ENCODE measurements at regions not wholly inside any gene's neighbourhood (a gene's known extent, or its start where the extent isn't known, plus 50 kb on each side); places are given as distances from the start of the nearest gene placed in this dataset.
A peak's percentile ranks its signal among the peaks of the same experiment; 100 is the strongest.
"Not testable (repeated sequence)": the region's sequence is repeated elsewhere in the genome, so short reads cannot be mapped to it uniquely, and the experiment has no call there.

- DNase-seq = no peak
These were observed 294.5 kb upstream of the RGS17 start for GRCh38 chr6:153425536-153425935.

- no peak for DNase-seq
These were observed 293.8 kb upstream of the RGS17 start for GRCh38 chr6:153424719-153425400.

DNA sequence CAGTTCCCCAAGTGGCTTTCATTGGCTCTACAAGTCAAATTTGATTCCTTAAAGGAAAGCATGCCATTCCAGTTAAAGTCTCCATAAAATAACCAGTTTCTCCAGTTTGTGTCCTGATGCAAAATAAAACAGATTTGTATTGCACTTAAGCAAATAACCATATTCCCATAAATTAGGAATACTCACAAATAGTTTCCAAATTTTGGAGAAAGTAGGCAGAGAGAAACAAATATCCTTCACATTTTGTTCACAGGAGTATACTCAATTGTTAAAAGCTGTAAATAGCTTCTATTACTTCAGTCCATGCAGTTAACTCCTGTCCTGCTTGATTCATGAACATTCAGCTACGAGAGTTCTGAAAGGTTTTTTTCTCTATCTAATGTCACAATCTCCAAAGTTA lies 281.4 kb upstream of the RGS17 start:
- DNase-seq = no peak

- DNase-seq = no peak
These were observed 280.1 kb upstream of the RGS17 start for GRCh38 chr6:153411070-153411648.

- no peak for DNase-seq
These were observed 274.8 kb upstream of the RGS17 start for GRCh38 chr6:153405931-153406330.

DNA sequence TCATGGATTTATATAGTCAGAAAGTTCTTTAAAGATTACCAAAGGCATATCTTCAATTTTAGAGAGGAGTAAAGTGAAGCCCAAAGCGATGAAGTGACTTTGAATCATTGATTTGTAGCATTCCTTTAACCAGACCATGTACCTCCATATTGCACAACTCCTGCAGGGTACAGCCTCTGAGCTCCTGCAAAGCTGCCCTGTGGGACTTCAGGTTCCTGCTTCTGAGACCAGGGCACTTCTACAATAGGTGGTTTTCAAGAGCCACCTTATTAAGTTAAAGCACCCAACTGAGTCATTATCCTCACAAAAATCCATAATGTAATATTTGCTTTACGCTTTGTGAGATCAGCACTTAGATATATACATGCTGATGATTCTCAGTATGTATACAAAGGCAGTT lies 270.7 kb upstream of the RGS17 start:
- no peak for DNase-seq

DNA sequence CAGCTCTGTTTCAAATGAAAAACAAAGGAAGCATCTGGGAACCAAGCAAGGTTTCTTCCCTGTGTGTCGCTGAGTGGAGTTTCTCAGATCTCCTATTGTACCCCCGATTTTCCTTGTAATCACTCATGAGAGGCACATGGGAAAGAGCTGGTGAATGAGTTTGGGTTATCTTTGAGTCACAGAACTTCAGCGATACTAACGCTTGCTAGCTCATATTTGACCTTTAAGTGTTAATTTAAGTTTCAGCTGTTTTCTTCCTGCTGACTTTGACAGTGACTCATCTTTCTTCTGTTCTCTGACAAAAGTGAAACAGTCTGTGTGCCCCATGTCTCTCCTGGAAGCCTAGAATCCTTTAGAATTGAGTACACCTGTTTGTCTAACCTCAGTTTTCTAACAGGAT lies 261.1 kb upstream of the RGS17 start:
- no peak for DNase-seq

DNA sequence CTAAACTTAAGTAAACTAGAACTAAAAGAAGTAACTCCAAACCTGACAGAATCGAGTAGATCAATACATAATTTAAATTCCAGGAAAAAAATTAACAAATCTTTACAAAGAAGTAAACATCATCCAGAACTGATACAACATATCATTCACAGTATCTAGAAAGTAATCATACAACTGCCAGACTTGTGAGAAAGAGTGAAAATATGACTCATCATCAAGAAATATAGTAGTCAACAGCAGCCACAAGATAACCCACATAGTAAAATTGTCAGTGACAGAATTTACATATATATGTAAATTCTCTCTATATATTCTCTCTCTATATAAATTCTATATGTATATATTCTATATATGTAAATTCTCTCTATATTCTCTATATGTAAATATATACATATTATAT lies 242.8 kb upstream of the RGS17 start:
- DNase-seq = no peak

GRCh38 chr6:153368131-153368530 lies 237.0 kb upstream of the RGS17 start:
- no peak for DNase-seq

DNA sequence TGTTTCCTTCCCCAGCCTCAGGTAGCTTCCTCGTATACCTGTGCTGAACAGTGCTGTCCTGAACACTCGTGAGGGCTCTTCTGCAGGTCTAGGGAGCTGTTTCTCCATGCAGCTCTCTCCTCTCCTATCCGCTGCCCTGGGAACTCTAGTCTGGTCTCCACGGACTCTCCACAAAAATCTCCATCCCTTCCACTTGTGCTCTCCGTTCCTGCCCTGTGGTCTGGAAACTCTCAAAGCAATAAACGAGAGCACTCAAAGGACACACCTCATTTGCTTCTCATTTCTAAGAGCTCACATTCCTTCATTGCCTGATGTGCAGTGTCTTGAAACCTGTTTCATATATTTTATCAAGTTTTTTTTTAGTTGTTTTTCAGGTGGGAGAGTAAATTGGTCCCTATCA lies 235.9 kb upstream of the RGS17 start:
- DNase-seq = no peak

DNA sequence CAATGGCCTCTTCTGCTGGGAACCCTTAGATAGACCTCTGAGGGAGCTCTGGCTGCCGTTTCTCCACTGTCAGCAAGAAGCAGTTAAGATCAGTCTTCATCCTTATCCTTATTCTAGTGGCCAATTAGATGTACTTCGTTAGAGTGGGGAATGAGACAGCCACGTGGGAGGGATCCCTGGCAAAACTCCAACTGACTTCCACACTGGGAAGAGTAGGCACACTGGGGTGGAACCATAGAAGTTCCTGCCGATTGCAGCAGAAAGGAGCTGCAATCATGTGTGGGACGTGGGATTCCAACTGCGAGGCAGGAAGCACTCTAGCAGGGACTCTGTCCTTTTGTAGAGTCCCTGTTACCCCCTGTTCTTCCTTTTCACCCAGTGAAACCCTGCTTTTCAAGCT lies 226.3 kb upstream of the RGS17 start:
- DNase-seq = no peak

- no peak for DNase-seq
These were observed 209.5 kb upstream of the RGS17 start for GRCh38 chr6:153340568-153340967.

DNA sequence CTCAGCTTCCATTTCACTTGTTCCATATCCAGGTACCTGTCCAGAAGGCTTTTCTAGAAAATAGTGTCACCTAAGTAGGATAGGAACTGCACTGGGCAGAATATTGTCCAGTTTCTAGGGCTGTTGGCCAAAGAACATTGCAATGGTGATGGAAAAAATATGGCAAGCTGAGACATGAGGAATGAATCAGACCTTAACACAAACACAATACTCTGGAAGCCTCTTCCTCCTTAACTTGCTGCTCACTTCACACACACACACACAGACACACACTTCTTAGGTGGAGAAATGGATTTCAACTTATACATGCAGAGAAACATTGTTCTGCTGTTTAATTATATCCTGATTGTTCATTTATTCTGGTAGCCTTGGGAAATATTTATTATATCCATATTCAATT lies 203.0 kb upstream of the RGS17 start:
- DNase-seq = no peak

- DNase-seq = not testable (repeated sequence)
These were observed 200.1 kb upstream of the RGS17 start for GRCh38 chr6:153331221-153331620.

DNA sequence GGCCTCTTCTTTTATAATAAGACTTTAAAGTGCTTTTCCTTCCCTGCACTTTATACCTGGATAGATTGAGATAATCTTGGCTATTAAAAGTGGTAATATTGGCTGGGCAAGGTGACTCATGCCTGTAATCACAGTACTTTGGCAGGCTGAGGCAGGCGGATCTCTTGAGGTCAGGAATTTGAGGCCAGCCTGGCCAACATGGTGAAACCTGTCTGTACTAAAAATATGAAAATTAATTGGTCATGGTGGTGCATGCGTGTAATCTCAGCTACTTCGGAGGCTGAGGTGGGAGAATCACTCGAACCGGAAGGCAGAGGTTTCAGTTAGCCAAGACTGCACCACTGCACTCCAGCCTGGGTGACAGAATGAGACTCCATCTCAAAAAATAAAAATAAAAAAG lies 197.1 kb upstream of the RGS17 start:
- DNase-seq = no peak

GRCh38 chr6:153325661-153326060 lies 194.6 kb upstream of the RGS17 start:
- DNase-seq = no peak

GRCh38 chr6:153312634-153313033 lies 181.6 kb upstream of the RGS17 start:
- DNase-seq = peak in 21 of 56 donors; percentile 0 to 54 (median 15)

DNA sequence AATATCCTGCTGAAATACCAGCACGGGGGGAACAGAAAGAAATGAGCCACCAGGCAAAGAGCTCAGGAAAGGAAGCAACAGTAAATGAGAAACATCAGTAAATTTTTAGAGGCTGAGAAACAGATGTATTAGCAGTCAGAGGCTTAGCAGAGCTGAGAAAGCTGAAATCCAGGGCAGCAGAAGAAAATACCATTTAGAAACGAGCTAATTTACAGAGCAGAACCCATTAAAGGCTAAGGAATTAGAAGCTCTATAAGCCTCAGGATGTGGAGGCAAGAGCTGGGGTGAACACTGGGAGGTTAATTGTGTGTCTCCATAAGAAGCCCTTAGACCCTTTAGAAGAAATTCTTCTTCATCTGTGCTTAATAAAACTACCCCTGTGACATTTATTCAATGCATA lies 178.6 kb upstream of the RGS17 start:
- DNase-seq = no peak

DNA sequence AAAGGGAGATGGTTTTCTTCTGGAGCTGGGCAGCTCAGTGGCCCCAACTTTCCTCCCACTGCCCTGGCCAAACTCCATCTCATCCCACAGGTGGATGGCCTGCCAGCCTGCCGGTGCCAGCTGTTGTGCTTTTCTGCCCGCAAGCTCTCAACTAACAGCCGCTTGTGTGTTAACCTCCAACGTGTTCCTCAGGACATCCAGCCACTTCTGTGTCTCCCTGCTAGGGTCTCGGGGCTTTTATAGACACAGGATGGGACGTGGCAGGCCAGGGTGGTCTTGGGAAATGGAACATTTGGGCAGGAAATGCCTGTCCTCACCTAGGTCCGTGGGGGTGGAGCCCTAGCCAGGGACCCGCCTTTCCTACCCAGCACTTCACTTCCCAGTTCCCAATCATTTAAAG lies 171.1 kb upstream of the RGS17 start:
- DNase-seq = no peak

DNA sequence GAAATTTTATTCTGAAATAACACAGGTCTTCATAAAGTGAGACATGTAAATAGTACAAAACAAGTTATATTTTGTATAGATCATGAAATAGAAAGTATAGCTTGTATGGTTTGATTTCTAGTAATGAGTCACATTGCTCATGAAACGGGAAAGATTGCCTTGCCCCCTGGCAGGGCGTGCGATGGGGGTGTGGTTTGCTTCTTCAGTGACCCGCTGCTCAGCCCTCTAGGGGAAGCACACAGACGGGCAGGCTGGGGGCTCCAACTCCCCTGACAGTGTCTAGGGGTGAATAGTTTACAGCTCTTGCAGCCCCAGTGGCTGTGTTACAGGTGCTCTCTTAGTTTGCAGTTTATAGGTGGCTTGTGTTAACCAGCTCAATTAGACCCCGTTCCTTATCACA lies 170.5 kb upstream of the RGS17 start:
- DNase-seq = no peak

DNA sequence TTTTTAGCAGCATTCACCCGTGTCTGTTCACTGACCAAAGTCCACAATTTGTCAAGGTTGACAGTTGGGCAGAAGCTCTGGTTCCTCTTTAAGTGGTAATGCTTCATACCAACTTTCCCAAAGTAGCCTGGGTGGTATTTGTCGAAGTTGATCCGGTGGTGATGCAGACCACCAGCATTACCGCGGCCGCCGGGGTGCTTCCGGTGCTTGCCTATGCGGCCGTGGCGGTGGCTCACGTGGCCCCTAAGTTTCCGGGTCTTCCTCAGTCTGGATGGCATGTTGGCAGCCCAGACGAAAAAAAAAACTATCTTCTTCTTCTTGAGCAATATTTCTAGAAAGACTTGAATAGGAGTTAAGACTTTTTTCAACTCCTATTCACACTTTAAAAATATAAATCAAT lies 151.4 kb upstream of the RGS17 start:
- DNase-seq = not testable (repeated sequence)

DNA sequence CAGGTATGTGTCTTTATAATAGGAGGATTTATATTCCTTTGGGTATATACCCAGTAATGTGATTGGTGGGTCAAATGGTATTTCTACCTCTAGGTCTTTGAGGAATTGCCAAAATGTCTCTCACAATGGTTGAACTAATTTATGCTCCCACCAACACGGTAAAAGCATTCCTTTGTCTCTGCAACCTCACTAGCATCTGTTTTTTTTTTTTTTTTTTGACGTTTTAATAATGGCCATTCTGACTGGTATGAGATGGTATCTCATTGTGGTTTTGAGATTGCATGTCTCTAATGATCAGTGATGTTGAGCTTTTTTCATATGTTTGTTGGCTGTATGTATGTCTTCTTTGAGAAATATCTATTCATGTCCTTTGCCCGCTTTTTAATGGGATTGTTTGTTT lies 144.9 kb upstream of the RGS17 start:
- no peak for DNase-seq

- DNase-seq = no peak
These were observed 141.3 kb upstream of the RGS17 start for GRCh38 chr6:153272201-153272980.

Data from amygdala (tissue), 56 donors.